Neutrophil (primary cell): ENCODE measurements at regions not wholly inside any gene's neighbourhood (a gene's known extent, or its start where the extent isn't known, plus 50 kb on each side); places are given as distances from the start of the nearest gene placed in this dataset.

Experiments
- H3K27ac ChIP-seq: fragments of 200-600 bp; sonication (generic); 2 replicates; pipeline ENCODE4 v1.5.1; 2016; ENCODE audit warnings: mild to moderate bottlenecking, moderate library complexity
- H3K27me3 ChIP-seq: fragments of 200-600 bp; sonication (generic); 2 replicates; pipeline ENCODE4 v1.6.0; 2016; ENCODE audit warnings: mild to moderate bottlenecking
- H3K36me3 ChIP-seq: fragments of 200-600 bp; sonication (generic); 2 replicates; pipeline ENCODE4 v1.5.1; 2017
- H3K4me1 ChIP-seq, 2 experiments: fragments of 200-600 bp in 1 of 2; sonication (generic) in 1 of 2; 1 replicate in 1 of 2; 2 replicates in 1 of 2; pipeline versions ENCODE4 v1.5.1 to v1.6.1; 2013 to 2016; ENCODE audit warnings: low read depth in 1 of 2, low read length in 1 of 2, mild to moderate bottlenecking in 1 of 2, moderate library complexity in 1 of 2; ENCODE audit not compliant: control insufficient read depth in 1 of 2, insufficient read depth in 1 of 2
- H3K4me3 ChIP-seq, 2 experiments: fragments of 200-600 bp in 1 of 2; sonication (generic) in 1 of 2; 1 replicate in 1 of 2; 2 replicates in 1 of 2; pipeline ENCODE4 v1.5.1; 2013 to 2016; ENCODE audit warnings: low read depth in 1 of 2, low read length in 1 of 2, mild to moderate bottlenecking in 1 of 2, moderate library complexity in 1 of 2
- H3K9me3 ChIP-seq: fragments of 200-600 bp; sonication (generic); 2 replicates; pipeline ENCODE4 v1.5.1; 2016
- CTCF ChIP-seq: fragments of 200-600 bp; sonication (generic); IDR thresholded peaks from 2 replicates; pipeline ENCODE4 v1.5.1; 2016; ENCODE audit warnings: antibody characterized with exemption

DNA sequence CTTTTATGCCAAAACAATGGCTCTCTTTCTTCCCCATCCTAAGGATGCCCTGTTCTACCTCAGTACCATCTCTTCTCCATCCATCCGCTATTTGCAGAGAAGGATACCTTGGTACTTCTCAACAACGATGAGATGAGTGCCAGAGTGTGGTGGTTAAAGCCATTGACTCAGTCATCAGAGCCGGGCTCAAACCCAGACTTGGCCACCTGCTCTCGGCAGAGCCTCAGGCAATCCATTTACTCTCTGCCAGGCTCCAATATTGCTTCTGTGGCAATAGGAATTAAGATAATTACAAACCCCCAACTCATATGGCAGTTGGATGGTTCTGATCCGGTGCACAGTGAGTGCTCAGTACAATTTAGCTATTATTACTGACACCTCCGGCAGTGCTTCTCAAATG, 121.3 kb downstream of the PRLHR start:
- Histone ChIP-seq H3K4me3 (no peak overlapping the region), H3K27ac (no peak overlapping the region), H3K9me3 (no peaks in the 10 kb centered on the region), H3K36me3 (no peaks in the 10 kb centered on the region), H3K4me1 (no peaks in the 10 kb centered on the region), H3K27me3 (peaks cover 45% of the 10 kb centered on the region)
- no peak for TF ChIP-seq CTCF

DNA sequence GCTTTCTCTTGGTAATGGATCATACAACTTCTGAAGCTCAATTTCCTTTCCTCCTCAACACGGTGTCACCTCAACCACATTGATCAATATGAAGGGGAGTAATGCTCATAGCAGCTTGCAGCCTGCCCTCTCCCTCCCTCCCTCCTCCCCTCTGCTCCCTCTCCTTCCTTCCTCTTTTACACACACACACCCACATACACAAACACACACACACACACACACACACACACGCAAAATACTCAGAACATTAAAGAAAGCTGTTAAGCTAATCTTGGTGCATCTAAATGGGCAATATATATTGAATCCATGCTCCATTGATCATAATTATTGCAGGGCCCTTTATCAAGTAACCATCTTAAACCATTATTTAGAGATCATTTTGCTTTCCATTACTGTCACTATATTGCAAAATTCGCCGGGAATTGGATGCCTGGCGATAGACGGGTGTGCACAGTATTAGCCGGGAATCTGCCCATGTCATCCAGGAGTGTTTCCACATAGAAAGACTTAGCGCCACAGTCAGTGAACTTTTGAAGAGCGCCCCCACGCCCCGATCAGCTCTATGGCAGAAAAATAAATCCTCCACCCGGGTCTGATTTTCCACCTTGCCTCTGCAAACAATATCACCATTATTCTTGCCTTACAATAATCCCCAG, 122.0 kb downstream of the PRLHR start:
- Histone ChIP-seq H3K4me1 (no peaks in the 10 kb centered on the region), H3K9me3 (no peaks in the 10 kb centered on the region), H3K36me3 (no peaks in the 10 kb centered on the region), H3K4me3 (no peak overlapping the region), H3K27ac (no peak overlapping the region), H3K27me3 (peaks cover 41% of the 10 kb centered on the region)
- no peak for TF ChIP-seq CTCF

GRCh38 chr10:118472415-118473304, 122.8 kb downstream of the PRLHR start:
- TF ChIP-seq CTCF: no peak

GRCh38 chr10:118471863-118472262, 123.6 kb downstream of the PRLHR start:
- peaks cover 46% of the 10 kb centered on the region for H3K27me3 ChIP-seq
- H3K4me3 ChIP-seq: no peak overlapping the region
- H3K27ac ChIP-seq: no peak overlapping the region
- no peaks in the 10 kb centered on the region for H3K9me3 ChIP-seq
- H3K36me3 ChIP-seq: no peaks in the 10 kb centered on the region
- TF ChIP-seq CTCF: no peak
- H3K4me1 ChIP-seq: no peaks in the 10 kb centered on the region

More at GRCh38 chr10:118472415-118473304, 122.8 kb downstream of the PRLHR start:
- Histone ChIP-seq H3K36me3 (no peaks in the 10 kb centered on the region), H3K27ac (no peak overlapping the region), H3K9me3 (no peaks in the 10 kb centered on the region), H3K27me3 (peaks cover 44% of the 10 kb centered on the region), H3K4me3 (no peak overlapping the region), H3K4me1 (no peaks in the 10 kb centered on the region)

DNA sequence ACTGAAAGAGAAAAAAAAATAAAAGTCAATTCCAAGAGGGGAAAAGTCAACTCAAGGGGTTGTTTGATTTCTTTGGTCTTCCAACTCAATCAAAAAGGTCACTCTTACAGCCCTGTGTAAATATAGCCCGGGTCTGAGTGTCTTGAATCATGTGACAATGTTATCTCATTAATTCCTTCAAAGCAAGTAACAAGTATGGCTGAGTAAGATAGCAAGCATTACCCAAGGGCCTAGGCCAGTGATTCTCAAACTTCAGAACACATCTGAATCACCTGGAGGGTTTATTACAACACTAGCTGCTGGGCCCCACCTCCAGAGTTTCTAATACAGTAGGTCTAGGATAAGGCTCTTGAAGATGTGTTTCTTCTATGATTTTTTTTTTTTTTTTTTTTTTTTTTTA, 125.0 kb downstream of the PRLHR start:
- Histone ChIP-seq H3K4me1 (no peaks in the 10 kb centered on the region), H3K9me3 (no peaks in the 10 kb centered on the region), H3K27ac (no peak overlapping the region), H3K36me3 (no peaks in the 10 kb centered on the region), H3K4me3 (no peak overlapping the region), H3K27me3 (peaks cover 54% of the 10 kb centered on the region)
- TF ChIP-seq CTCF: no peak
